Midbrain (tissue), 1 donor: ENCODE measurements at regions not wholly inside any gene's neighbourhood (a gene's known extent, or its start where the extent isn't known, plus 50 kb on each side); places are given as distances from the start of the nearest gene placed in this dataset.

ENCODE experiments used
- DNase-seq: peaks from one replicate; lab custom pipeline; 2025; lab: John Stamatoyannopoulos, UW

GRCh38 chr4:114537352-114537751 is 61.3 kb upstream of the UGT8 start:
- no peak for DNase-seq

- DNase-seq = no peak
Observed at GRCh38 chr4:114538012-114538617, 60.5 kb upstream of the UGT8 start.

GRCh38 chr4:114539985-114540384 is 58.6 kb upstream of the UGT8 start:
- DNase-seq = no peak

- DNase-seq = no peak
Observed at GRCh38 chr4:114547340-114548134, 51.1 kb upstream of the UGT8 start.
